Neural cell (in vitro differentiated cells): ENCODE measurements at regions not wholly inside any gene's neighbourhood (a gene's known extent, or its start where the extent isn't known, plus 50 kb on each side); places are given as distances from the start of the nearest gene placed in this dataset.

Experiments
- H2AFZ ChIP-seq: fragments of 200-600, 300-800 bp; sonication (generic), shearing (Covaris generic); 2 replicates; pipeline ENCODE4 v1.6.0; 2014; ENCODE audit warnings: low read depth, mild to moderate bottlenecking, antibody characterized with exemption, low read length, moderate library complexity
- H3F3A ChIP-seq: fragments of 200-600 bp; shearing (Covaris generic); 2 replicates; pipeline ENCODE4 v1.6.1; 2016; ENCODE audit warnings: mild to moderate bottlenecking, moderate library complexity, mixed read lengths, antibody characterized with exemption, low read length; ENCODE audit not compliant: insufficient read depth, poor library complexity, severe bottlenecking
- H3K27ac ChIP-seq: fragments of 200-600, 300-800 bp; sonication (generic), shearing (Covaris generic); 2 replicates; pipeline ENCODE4 v1.5.1; 2014; ENCODE audit warnings: mild to moderate bottlenecking, low read length, moderate library complexity
- H3K27me3 ChIP-seq: fragments of 300-800, 200-600 bp; sonication (generic), shearing (Covaris generic); 2 replicates; pipeline ENCODE4 v1.6.0; 2014; ENCODE audit warnings: mild to moderate bottlenecking, low read depth, low read length, moderate library complexity; ENCODE audit not compliant: insufficient read depth
- H3K36me3 ChIP-seq: fragments of 300-800, 200-600 bp; sonication (generic), shearing (Covaris generic); 2 replicates; pipeline ENCODE4 v1.5.1; 2014; ENCODE audit warnings: mild to moderate bottlenecking, antibody characterized with exemption, low read length, moderate library complexity; ENCODE audit not compliant: insufficient read depth
- H3K4me2 ChIP-seq: fragments of 300-800, 200-600 bp; sonication (generic), shearing (Covaris generic); 2 replicates; pipeline ENCODE4 v1.6.0; 2014; ENCODE audit warnings: mild to moderate bottlenecking, low read length
- H3K4me3 ChIP-seq: fragments of 300-800, 200-600 bp; sonication (generic), shearing (Covaris generic); 2 replicates; pipeline ENCODE4 v1.5.1; 2014; ENCODE audit warnings: mild to moderate bottlenecking, low read length, moderate library complexity
- H3K79me2 ChIP-seq: fragments of 200-600 bp; shearing (Covaris generic); replicated peaks from 2 replicates; pipeline ENCODE4 v1.6.0; 2014; ENCODE audit warnings: mild to moderate bottlenecking, low read length, moderate library complexity; ENCODE audit not compliant: insufficient read depth
- H3K9ac ChIP-seq: fragments of 300-800, 200-600 bp; sonication (generic), shearing (Covaris generic); 2 replicates; pipeline ENCODE4 v1.6.1; 2016; ENCODE audit warnings: mild to moderate bottlenecking, low read length, mixed read lengths
- H3K9me2 ChIP-seq: fragments of 200-600 bp; shearing (Covaris generic); 2 replicates; pipeline ENCODE4 v1.6.1; 2016; ENCODE audit warnings: mild to moderate bottlenecking, low read length, mixed read lengths; ENCODE audit not compliant: insufficient read depth
- H3K9me3 ChIP-seq: fragments of 200-600, 300-800 bp; sonication (generic), shearing (Covaris generic); 2 replicates; pipeline ENCODE4 v1.6.1; 2016; ENCODE audit warnings: mild to moderate bottlenecking, mixed run types, low read length, moderate library complexity, mixed read lengths
- H4K20me1 ChIP-seq: fragments of 200-600 bp; shearing (Covaris generic); 2 replicates; pipeline ENCODE4 v1.6.1; 2016; ENCODE audit warnings: mild to moderate bottlenecking, mixed run types; ENCODE audit not compliant: insufficient read depth
- CTCF ChIP-seq: fragments of 450-650 bp; IDR thresholded peaks from 2 replicates; pipeline ENCODE4 v1.5.1; 2014; ENCODE audit warnings: antibody characterized with exemption, mild to moderate bottlenecking, moderate library complexity; ENCODE audit not compliant: poor library complexity, severe bottlenecking
- EP300 ChIP-seq: fragments of 450-650 bp; conservative IDR thresholded peaks from 2 replicates; pipeline ENCODE4 v1.6.1; 2014; ENCODE audit warnings: antibody characterized with exemption, mild to moderate bottlenecking, moderate library complexity; ENCODE audit not compliant: poor library complexity, severe bottlenecking
- EZH2 ChIP-seq: fragments of 200-600, 300-800 bp; shearing (Covaris generic), sonication (generic); IDR thresholded peaks from 2 replicates; pipeline ENCODE4 v1.6.1; 2014; ENCODE audit warnings: antibody characterized with exemption, low read length, borderline replicate concordance, mild to moderate bottlenecking; ENCODE audit not compliant: insufficient read depth, poor library complexity, severe bottlenecking
- MXI1 ChIP-seq: fragments of 450-650 bp; conservative IDR thresholded peaks from 2 replicates; pipeline ENCODE4 v1.6.1; 2014; ENCODE audit warnings: antibody characterized with exemption, mild to moderate bottlenecking; ENCODE audit not compliant: poor library complexity, severe bottlenecking
- POLR2AphosphoS5 ChIP-seq: IDR thresholded peaks from 2 replicates; pipeline ENCODE4 v1.6.1; 2012
- RAD21 ChIP-seq: fragments of 450-650 bp; conservative IDR thresholded peaks from 2 replicates; pipeline ENCODE4 v1.6.1; 2014; ENCODE audit warnings: antibody characterized with exemption, mild to moderate bottlenecking, moderate library complexity
- SMC3 ChIP-seq: fragments of 450-650 bp; conservative IDR thresholded peaks from 2 replicates; pipeline ENCODE4 v1.6.1; 2014; ENCODE audit warnings: antibody characterized with exemption, mild to moderate bottlenecking, moderate library complexity; ENCODE audit not compliant: poor library complexity
- TAF1 ChIP-seq: IDR thresholded peaks from 2 replicates; pipeline ENCODE4 v1.6.1; 2012; ENCODE audit warnings: low read depth
- TF ChIP-seq, protein P1 (sequence below): IDR thresholded peaks from 2 replicates; pipeline ENCODE4 v1.6.1; 2012; ENCODE audit warnings: borderline replicate concordance

DNA sequence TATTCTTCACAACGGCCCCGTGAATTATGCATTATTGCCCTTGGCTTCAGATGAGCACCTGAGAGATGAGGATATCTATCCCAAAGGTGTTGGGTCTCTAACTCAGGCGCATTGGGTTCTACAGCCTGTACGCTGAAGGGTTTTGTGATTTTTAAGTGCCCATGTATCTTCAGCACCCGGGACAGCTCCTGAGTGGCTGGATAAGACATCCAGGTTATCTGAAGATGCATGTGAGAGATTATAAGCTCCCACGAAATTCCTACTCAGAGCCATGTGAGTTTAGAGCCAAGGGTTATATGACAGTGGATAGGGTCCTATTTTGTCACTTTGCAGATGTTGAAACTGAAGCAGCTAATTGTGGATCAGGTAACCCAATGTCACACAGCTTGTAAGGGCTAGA lies 612.3 kb upstream of the EEF2KMT start:
- Histone ChIP-seq H3K4me3 (no peak overlapping the region), H3K4me2 (no peak overlapping the region), H3K27ac (no peak overlapping the region), H3K79me2 (no peaks in the 10 kb centered on the region), H3K9me3 (no peaks in the 10 kb centered on the region), H3K9ac (no peak overlapping the region), H3K27me3 (no peaks in the 10 kb centered on the region), H3F3A (no peaks in the 10 kb centered on the region), H3K36me3 (no peaks in the 10 kb centered on the region), H3K9me2 (no peaks in the 10 kb centered on the region), H4K20me1 (no peaks in the 10 kb centered on the region), H2AFZ (no peak overlapping the region)
- TF ChIP-seq, protein P1, sequence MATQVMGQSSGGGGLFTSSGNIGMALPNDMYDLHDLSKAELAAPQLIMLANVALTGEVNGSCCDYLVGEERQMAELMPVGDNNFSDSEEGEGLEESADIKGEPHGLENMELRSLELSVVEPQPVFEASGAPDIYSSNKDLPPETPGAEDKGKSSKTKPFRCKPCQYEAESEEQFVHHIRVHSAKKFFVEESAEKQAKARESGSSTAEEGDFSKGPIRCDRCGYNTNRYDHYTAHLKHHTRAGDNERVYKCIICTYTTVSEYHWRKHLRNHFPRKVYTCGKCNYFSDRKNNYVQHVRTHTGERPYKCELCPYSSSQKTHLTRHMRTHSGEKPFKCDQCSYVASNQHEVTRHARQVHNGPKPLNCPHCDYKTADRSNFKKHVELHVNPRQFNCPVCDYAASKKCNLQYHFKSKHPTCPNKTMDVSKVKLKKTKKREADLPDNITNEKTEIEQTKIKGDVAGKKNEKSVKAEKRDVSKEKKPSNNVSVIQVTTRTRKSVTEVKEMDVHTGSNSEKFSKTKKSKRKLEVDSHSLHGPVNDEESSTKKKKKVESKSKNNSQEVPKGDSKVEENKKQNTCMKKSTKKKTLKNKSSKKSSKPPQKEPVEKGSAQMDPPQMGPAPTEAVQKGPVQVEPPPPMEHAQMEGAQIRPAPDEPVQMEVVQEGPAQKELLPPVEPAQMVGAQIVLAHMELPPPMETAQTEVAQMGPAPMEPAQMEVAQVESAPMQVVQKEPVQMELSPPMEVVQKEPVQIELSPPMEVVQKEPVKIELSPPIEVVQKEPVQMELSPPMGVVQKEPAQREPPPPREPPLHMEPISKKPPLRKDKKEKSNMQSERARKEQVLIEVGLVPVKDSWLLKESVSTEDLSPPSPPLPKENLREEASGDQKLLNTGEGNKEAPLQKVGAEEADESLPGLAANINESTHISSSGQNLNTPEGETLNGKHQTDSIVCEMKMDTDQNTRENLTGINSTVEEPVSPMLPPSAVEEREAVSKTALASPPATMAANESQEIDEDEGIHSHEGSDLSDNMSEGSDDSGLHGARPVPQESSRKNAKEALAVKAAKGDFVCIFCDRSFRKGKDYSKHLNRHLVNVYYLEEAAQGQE: peak; percentile 68
- no peak for TF ChIP-seq EZH2

- no peak overlapping the region for H3K4me3 ChIP-seq
- no peaks in the 10 kb centered on the region for H3K9me2 ChIP-seq
- no peak overlapping the region for H2AFZ ChIP-seq
- no peak overlapping the region for H3K27ac ChIP-seq
- TF ChIP-seq, protein P1: no peak
- no peak for TF ChIP-seq POLR2AphosphoS5
- TF ChIP-seq RAD21: no peak
- TF ChIP-seq CTCF: no peak
- TF ChIP-seq EZH2: no peak
- TF ChIP-seq MXI1: no peak
- TF ChIP-seq SMC3: no peak
- no peak for TF ChIP-seq EP300
- TF ChIP-seq TAF1: no peak
- H3K27me3 ChIP-seq: no peaks in the 10 kb centered on the region
- H3K36me3 ChIP-seq: no peaks in the 10 kb centered on the region
- H3F3A ChIP-seq: no peaks in the 10 kb centered on the region
- no peaks in the 10 kb centered on the region for H4K20me1 ChIP-seq
- no peaks in the 10 kb centered on the region for H3K79me2 ChIP-seq
- no peak overlapping the region for H3K4me2 ChIP-seq
- no peak overlapping the region for H3K9ac ChIP-seq
- H3K9me3 ChIP-seq: no peaks in the 10 kb centered on the region
Measured at GRCh38 chr16:5706211-5706610, 608.6 kb upstream of the EEF2KMT start.
